HEK293 (cell line): ENCODE measurements at regions not wholly inside any gene's neighbourhood (a gene's known extent, or its start where the extent isn't known, plus 50 kb on each side); places are given as distances from the start of the nearest gene placed in this dataset.

Experiments used
- CTCF ChIA-PET: fragments of 350-600 bp; formaldehyde crosslinking; extraction: SDS; loops from one replicate; lab custom pipeline; 2021; ENCODE audit warnings: antibody characterized with exemption; lab: Yijun Ruan, JAX
- POLR2A ChIA-PET: fragments of 300-600 bp; formaldehyde crosslinking; extraction: SDS; loops from one replicate; lab custom pipeline; 2020; ENCODE audit warnings: antibody characterized with exemption, inconsistent platforms; lab: Yijun Ruan, JAX
- H3K27ac ChIP-seq: fragments of 200-500 bp; sonication (Bioruptor generic); 2 replicates; pipeline ENCODE4 v1.5.1; 2014; ENCODE audit warnings: low read depth, low read length, control low read depth, inconsistent platforms; ENCODE audit errors: extremely low read depth
- H3K36me3 ChIP-seq, 2 experiments: fragments of 200-500 bp in 1 of 2; sonication (Bioruptor generic) in 1 of 2; 1 replicate in 1 of 2; 2 replicates in 1 of 2; pipeline ENCODE4 v1.5.1; 2014 to 2017; ENCODE audit warnings: inconsistent platforms in 2 of 2, low read length in 2 of 2; ENCODE audit not compliant: control insufficient read depth in 2 of 2, insufficient read depth in 1 of 2
- H3K4me1 ChIP-seq: fragments of 200-500 bp; sonication (Bioruptor generic); 2 replicates; pipeline ENCODE4 v1.5.1; 2014; ENCODE audit warnings: mild to moderate bottlenecking, low read length, inconsistent platforms; ENCODE audit not compliant: control insufficient read depth, insufficient read depth
- H3K4me3 ChIP-seq: 2 replicates; pipeline ENCODE4 v1.5.1; 2011; ENCODE audit warnings: low read depth, mild to moderate bottlenecking, control low read depth, low read length, moderate library complexity
- H3K9me3 ChIP-seq: fragments of 200-500 bp; sonication (Bioruptor generic); 2 replicates; pipeline ENCODE4 v1.5.1; 2014; ENCODE audit warnings: low read depth, low read length, inconsistent platforms; ENCODE audit not compliant: control insufficient read depth, insufficient read depth
- GLI2 ChIP-seq: fragments of 450-650 bp; formaldehyde crosslinking; IDR thresholded peaks from 2 replicates; pipeline ENCODE4; 2017; ENCODE audit warnings: missing biosample characterization, missing genetic modification characterization, low read depth, borderline replicate concordance
- PRDM2 ChIP-seq: fragments of 450-650 bp; formaldehyde crosslinking; IDR thresholded peaks from 2 replicates; pipeline ENCODE4 v1.5.1; 2016; ENCODE audit warnings: missing biosample characterization, missing genetic modification characterization, borderline replicate concordance
- TSHZ1 ChIP-seq: fragments of 450-650 bp; formaldehyde crosslinking; IDR thresholded peaks from 2 replicates; pipeline ENCODE4 v1.5.1; 2016; ENCODE audit warnings: missing biosample characterization, missing genetic modification characterization, borderline replicate concordance
- ZBTB10 ChIP-seq: fragments of 450-650 bp; formaldehyde crosslinking; IDR thresholded peaks from 2 replicates; pipeline ENCODE4 v1.5.1; 2016; ENCODE audit warnings: missing biosample characterization, missing genetic modification characterization
- ZFP37 ChIP-seq: fragments of 450-650 bp; formaldehyde crosslinking; IDR thresholded peaks from 2 replicates; pipeline ENCODE4 v1.5.1; 2016; ENCODE audit warnings: missing biosample characterization, missing genetic modification characterization
- ZNF292 ChIP-seq: fragments of 450-650 bp; formaldehyde crosslinking; IDR thresholded peaks from 2 replicates; pipeline ENCODE4 v1.5.1; 2016; ENCODE audit warnings: low read depth, missing biosample characterization, missing genetic modification characterization, borderline replicate concordance
- ZNF341 ChIP-seq: fragments of 450-650 bp; formaldehyde crosslinking; IDR thresholded peaks from 2 replicates; pipeline ENCODE4; 2016; ENCODE audit warnings: low read depth, missing biosample characterization, missing genetic modification characterization
- ZNF426 ChIP-seq: fragments of 450-650 bp; formaldehyde crosslinking; IDR thresholded peaks from 2 replicates; pipeline ENCODE4 v1.5.1; 2017; ENCODE audit warnings: missing biosample characterization, missing genetic modification characterization, mild to moderate bottlenecking, inconsistent platforms, moderate library complexity
- ZNF596 ChIP-seq: fragments of 450-650 bp; IDR thresholded peaks from 2 replicates; pipeline ENCODE4 v1.5.0; 2018; ENCODE audit warnings: missing biosample characterization, mild to moderate bottlenecking, missing genetic modification characterization, moderate library complexity
- ZNF624 ChIP-seq: fragments of 450-650 bp; formaldehyde crosslinking; IDR thresholded peaks from 2 replicates; pipeline ENCODE4 v1.5.1; 2017; ENCODE audit warnings: missing biosample characterization, missing genetic modification characterization
- ZNF777 ChIP-seq: fragments of 450-650 bp; formaldehyde crosslinking; IDR thresholded peaks from 2 replicates; pipeline ENCODE4 v1.5.1; 2017; ENCODE audit warnings: missing biosample characterization, missing genetic modification characterization, borderline replicate concordance
- ZNF791 ChIP-seq: fragments of 450-650 bp; formaldehyde crosslinking; IDR thresholded peaks from 2 replicates; pipeline ENCODE4 v1.5.1; 2016; ENCODE audit warnings: missing biosample characterization, missing genetic modification characterization
- ZSCAN5A ChIP-seq: fragments of 450-650 bp; formaldehyde crosslinking; IDR thresholded peaks from 2 replicates; pipeline ENCODE4 v1.5.1; 2016; ENCODE audit warnings: missing biosample characterization, missing genetic modification characterization

GRCh38 chr3:167895684-167896083 lies 160.2 kb downstream of the SERPINI1 start (continued):
- TF ChIP-seq TSHZ1 (tag by site-specific recombination) (no peak), PRDM2 (tag by site-specific recombination) (no peak)

GRCh38 chr3:167895178-167895577 lies 159.7 kb downstream of the SERPINI1 start:
- H3K4me1 ChIP-seq = no peaks in the 10 kb centered on the region
- H3K9me3 ChIP-seq = no peaks in the 10 kb centered on the region
- CTCF ChIA-PET = interaction anchor here (1.1 kb wide), 1 partner anchor 12 kb away, joined by 3 read pairs; no protein-coding TSS in a partner anchor
- H3K4me3 ChIP-seq = no peak overlapping the region
- no peak overlapping the region for H3K27ac ChIP-seq
- no peaks in the 10 kb centered on the region for H3K36me3 ChIP-seq
- POLR2A ChIA-PET = no interaction called here
- TF ChIP-seq ZNF292 (tag by site-specific recombination) (no peak), GLI2 (no peak), ZSCAN5A (no peak), ZFP37 (tag by site-specific recombination) (no peak), ZNF426 (tag by site-specific recombination) (no peak), ZNF341 (no peak), ZNF596 (tag by site-specific recombination) (no peak), ZNF624 (no peak), ZNF777 (tag by site-specific recombination) (no peak), ZNF791 (no peak), ZBTB10 (tag by site-specific recombination) (no peak)
